K562 (cell line): ENCODE measurements at regions not wholly inside any gene's neighbourhood (a gene's known extent, or its start where the extent isn't known, plus 50 kb on each side); places are given as distances from the start of the nearest gene placed in this dataset.

Source experiments
- ATAC-seq: fragments of 200-7000 bp; cut with Tn5 transposase; 3 replicates; pipeline ENCODE4 v1.9.1; 2020; ENCODE audit warnings: moderate library complexity
- BruUV-seq: library from RNA; stranded (reverse); fragments of 400-500 nt; replicated peaks from 2 replicates; lab custom pipeline; 2021; lab: Mats Ljungman, UMichigan
- CTCF ChIA-PET: fragments of 300-600 bp; formaldehyde crosslinking; extraction: SDS; loops from one replicate; lab custom pipeline; 2021; ENCODE audit warnings: low intra/inter-chr PET ratio; lab: Yijun Ruan, JAX
- POLR2A ChIA-PET: fragments of 300-600, 350-650 bp; sonication (Branson Sonifier 250); formaldehyde crosslinking; extraction: SDS; loops from one replicate; lab custom pipeline; 2021; ENCODE audit warnings: antibody characterized with exemption, inconsistent platforms; lab: Yijun Ruan, JAX
- DNase-seq, 4 experiments: peaks; one replicate each; pipeline versions ENCODE4 v3.0.0 to v3.0.0-alpha.2; 2011 to 2018; ENCODE audit warnings: low spot score in 3 of 4, mixed read lengths in 3 of 4; ENCODE audit errors: extremely low read depth in 1 of 4
- FAIRE-seq: peaks from 2 replicates; lab custom pipeline; 2011; peaks lifted over from hg19 to GRCh38; lab: Jason Lieb, UNC
- H2AFZ ChIP-seq: 2 replicates; pipeline ENCODE4 v1.6.0; 2011; ENCODE audit warnings: low read depth, low read length, control low read depth, inconsistent platforms
- H3K27ac ChIP-seq: fragments of 200-600 bp; 3 replicates; pipeline ENCODE4 v1.8.0; 2011; ENCODE audit warnings: low read depth, mild to moderate bottlenecking, control low read depth, inconsistent platforms, low read length, moderate library complexity, mixed read lengths; ENCODE audit errors: extremely low read depth
- H3K27me3 ChIP-seq, 2 experiments: fragments of 300-600 bp in 1 of 2; 2 replicates in 1 of 2; 3 replicates in 1 of 2; pipeline versions ENCODE4 v1.6.0 to v1.8.0; 2011; ENCODE audit warnings: inconsistent platforms in 2 of 2, low read length in 2 of 2, mild to moderate bottlenecking in 1 of 2, mixed read lengths in 1 of 2, moderate library complexity in 1 of 2; ENCODE audit not compliant: control insufficient read depth in 2 of 2, insufficient read depth in 2 of 2
- H3K36me3 ChIP-seq: fragments of 300-600 bp; 3 replicates; pipeline ENCODE4 v1.8.0; 2011; ENCODE audit warnings: mild to moderate bottlenecking, low read length, inconsistent platforms; ENCODE audit not compliant: control insufficient read depth, insufficient read depth
- H3K4me1 ChIP-seq, 2 experiments: fragments of 200-600 bp in 1 of 2; replicated peaks in 1 of 2; 2 replicates in 1 of 2; 3 replicates in 1 of 2; pipeline versions ENCODE4 v1.5.1 to v1.8.0; 2011; ENCODE audit warnings: inconsistent platforms in 2 of 2, low read length in 2 of 2, mild to moderate bottlenecking in 1 of 2, mixed read lengths in 1 of 2, moderate library complexity in 1 of 2; ENCODE audit not compliant: control insufficient read depth in 2 of 2, insufficient read depth in 2 of 2
- H3K4me2 ChIP-seq: 2 replicates; pipeline ENCODE4 v1.6.1; 2011; ENCODE audit warnings: low read length, control low read depth, inconsistent platforms, mixed read lengths; ENCODE audit not compliant: insufficient read depth
- H3K4me3 ChIP-seq: fragments of 200-600 bp; sonication (generic), shearing (Covaris generic); 2 replicates; pipeline ENCODE4 v1.5.1; 2016; ENCODE audit warnings: control low read depth, inconsistent platforms
- H3K79me2 ChIP-seq: fragments of 200-600 bp; 3 replicates; pipeline ENCODE4 v1.8.0; 2011; ENCODE audit warnings: low read length, inconsistent platforms; ENCODE audit not compliant: control insufficient read depth, insufficient read depth
- H3K9ac ChIP-seq, 2 experiments: 2 replicates each; pipeline versions ENCODE4 v1.6.0 to v1.6.1; 2011; ENCODE audit warnings: low read depth in 2 of 2, low read length in 2 of 2, control low read depth in 1 of 2, inconsistent platforms in 1 of 2, mild to moderate bottlenecking in 1 of 2, mixed read lengths in 1 of 2; ENCODE audit not compliant: insufficient read depth in 1 of 2
- H3K9me1 ChIP-seq: one replicate; pipeline ENCODE4 v1.6.0; 2011; ENCODE audit warnings: inconsistent platforms, mild to moderate bottlenecking, low read length, moderate library complexity; ENCODE audit not compliant: control insufficient read depth, insufficient read depth
- H3K9me3 ChIP-seq: replicated peaks from 2 replicates; pipeline ENCODE4 v1.5.1; 2011; ENCODE audit warnings: low read depth, low read length, inconsistent platforms; ENCODE audit not compliant: control insufficient read depth, insufficient read depth
- H4K20me1 ChIP-seq: replicated peaks from 2 replicates; pipeline ENCODE4 v1.6.1; 2011; ENCODE audit warnings: low read length, inconsistent platforms, mixed read lengths; ENCODE audit not compliant: control insufficient read depth, insufficient read depth
- LCOR ChIP-seq: sonication (generic); formaldehyde crosslinking; IDR thresholded peaks from 2 replicates; pipeline ENCODE4 v1.8.0; 2022; ENCODE audit warnings: mild to moderate bottlenecking, missing genetic modification reagents
- NR2C1 ChIP-seq, 2 experiments: fragments of 450-650 bp; IDR thresholded peaks; 2 replicates each; pipeline ENCODE4 v1.6.1; 2017; ENCODE audit warnings: mild to moderate bottlenecking in 2 of 2, antibody characterized with exemption in 1 of 2, inconsistent platforms in 1 of 2, missing compliant biosample characterization in 1 of 2, missing genetic modification characterization in 1 of 2
- NRF1 ChIP-seq, 2 experiments: fragments of 450-650 bp; IDR thresholded peaks in 1 of 2; conservative IDR thresholded peaks in 1 of 2; 2 replicates each; pipeline ENCODE4 v1.6.1; 2014; ENCODE audit warnings: mild to moderate bottlenecking in 2 of 2
- PTBP1 ChIP-seq: fragments of 200-400 bp; formaldehyde crosslinking; IDR thresholded peaks from 2 replicates; pipeline ENCODE4 v1.6.1; 2017; ENCODE audit warnings: low read depth, low read length
- RFX5 ChIP-seq: IDR thresholded peaks from 2 replicates; pipeline ENCODE4 v1.6.1; 2011; ENCODE audit warnings: low read depth, mild to moderate bottlenecking, improper control_type of control experiment, low read length
- TARDBP ChIP-seq: fragments of 450-650 bp; IDR thresholded peaks from 2 replicates; pipeline ENCODE4 v1.6.1; 2016
- ZNF124 ChIP-seq: sonication (generic); formaldehyde crosslinking; IDR thresholded peaks from 2 replicates; pipeline ENCODE4 v1.8.1; 2022; ENCODE audit warnings: missing genetic modification reagents
- ZNF766 ChIP-seq: fragments of 200-800 bp; sonication (Bioruptor generic); conservative IDR thresholded peaks from 2 replicates; pipeline ENCODE4 v1.6.1; 2016; ENCODE audit warnings: missing genetic modification characterization, missing compliant biosample characterization
- ZNF830 ChIP-seq: fragments of 250-450 bp; sonication (Bioruptor Pico); IDR thresholded peaks from 2 replicates; pipeline ENCODE4 v1.5.0; 2021; ENCODE audit warnings: mild to moderate bottlenecking
- WGBS: fragments of 100-300 bp; shearing (Covaris generic); methylation state at CpG from one replicate; pipeline ENCODE4 v1.1.6; 2016; ENCODE audit warnings: low coverage, mixed read lengths; ENCODE audit not compliant: insufficient coverage; ENCODE audit errors: missing lambda C conversion rate; 5-methylcytosine and 5-hydroxymethylcytosine counted together
- in situ Hi-C: fragments of 300-500 bp; cut with MboI; formaldehyde crosslinking; loops from 4 replicates; pipeline ENCODE4 v1.15.0; 2018; ENCODE audit warnings: inconsistent platforms, mixed read lengths
- intact Hi-C: fragments of 100-400 bp; cut with micrococcal nuclease; formaldehyde crosslinking; loops from 2 replicates; pipeline ENCODE4 v1.14.2; 2022
- TF ChIP-seq, protein P1 (sequence below): fragments of 450-650 bp; IDR thresholded peaks from 2 replicates; pipeline ENCODE4 v1.6.1; 2016; ENCODE audit warnings: borderline replicate concordance

- no peaks in the 10 kb centered on the region for H3K9me1 ChIP-seq
- H3K9me3 ChIP-seq = no peaks in the 10 kb centered on the region
- H3K27ac ChIP-seq = no peak overlapping the region
- no peak for ATAC-seq
- no peaks in the 10 kb centered on the region for H3K36me3 ChIP-seq
- CTCF ChIA-PET = no interaction called here
- no peaks in the 10 kb centered on the region for H4K20me1 ChIP-seq
- no peak for FAIRE-seq
- no peak overlapping the region for H3K4me3 ChIP-seq
- no peak overlapping the region for H3K9ac ChIP-seq
- TF ChIP-seq ZNF124 (CRISPR knock-in tag) = no peak
- TF ChIP-seq, protein P1, sequence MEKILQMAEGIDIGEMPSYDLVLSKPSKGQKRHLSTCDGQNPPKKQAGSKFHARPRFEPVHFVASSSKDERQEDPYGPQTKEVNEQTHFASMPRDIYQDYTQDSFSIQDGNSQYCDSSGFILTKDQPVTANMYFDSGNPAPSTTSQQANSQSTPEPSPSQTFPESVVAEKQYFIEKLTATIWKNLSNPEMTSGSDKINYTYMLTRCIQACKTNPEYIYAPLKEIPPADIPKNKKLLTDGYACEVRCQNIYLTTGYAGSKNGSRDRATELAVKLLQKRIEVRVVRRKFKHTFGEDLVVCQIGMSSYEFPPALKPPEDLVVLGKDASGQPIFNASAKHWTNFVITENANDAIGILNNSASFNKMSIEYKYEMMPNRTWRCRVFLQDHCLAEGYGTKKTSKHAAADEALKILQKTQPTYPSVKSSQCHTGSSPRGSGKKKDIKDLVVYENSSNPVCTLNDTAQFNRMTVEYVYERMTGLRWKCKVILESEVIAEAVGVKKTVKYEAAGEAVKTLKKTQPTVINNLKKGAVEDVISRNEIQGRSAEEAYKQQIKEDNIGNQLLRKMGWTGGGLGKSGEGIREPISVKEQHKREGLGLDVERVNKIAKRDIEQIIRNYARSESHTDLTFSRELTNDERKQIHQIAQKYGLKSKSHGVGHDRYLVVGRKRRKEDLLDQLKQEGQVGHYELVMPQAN = no peak
- TF ChIP-seq, all 486 proteins: peak for 0
- Histone ChIP-seq H3K4me1 (no peaks in the 10 kb centered on the region), H3K79me2 (no peaks in the 10 kb centered on the region), H3K4me2 (no peak overlapping the region), H3K27me3 (no peaks in the 10 kb centered on the region), H2AFZ (no peak overlapping the region)
- WGBS = 0% methylated on average over 3 of the region's 3 CpGs
- intact Hi-C loops (no loop called here), in situ Hi-C loops (no loop called here)
- no TSS peak for BruUV-seq
- POLR2A ChIA-PET = interaction anchor here (1.0 kb wide), 1 partner anchor 10 kb away, joined by 3 read pairs; no protein-coding TSS in a partner anchor
- no peak for DNase-seq
Observed at GRCh38 chr18:37628470-37629220, 63.0 kb upstream of the CELF4 start.

DNA sequence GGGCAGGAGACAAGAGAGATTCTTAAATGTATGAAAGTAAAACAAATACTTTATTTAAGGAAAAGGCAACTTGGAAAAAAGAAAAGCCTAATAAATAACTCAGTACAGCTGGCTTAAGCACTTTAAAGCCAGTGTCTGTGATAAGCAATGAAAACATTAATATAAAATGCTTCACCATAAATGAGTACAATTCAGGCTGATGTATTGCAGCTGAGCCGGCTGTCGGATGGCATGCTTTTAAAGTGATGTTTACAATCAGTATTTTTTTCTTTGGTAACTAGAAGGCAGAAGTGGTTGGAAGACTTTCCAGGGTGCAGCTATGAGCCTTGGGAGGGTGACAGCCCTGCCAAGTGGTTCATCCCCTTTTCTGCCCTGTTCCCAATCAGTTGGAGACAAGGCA lies 58.7 kb upstream of the CELF4 start:
- ATAC-seq (no peak), FAIRE-seq (no peak), DNase-seq (no peak)
- Histone ChIP-seq H3K4me1 (no peaks in the 10 kb centered on the region), H3K4me2 (no peak overlapping the region), H3K9me1 (no peaks in the 10 kb centered on the region), H3K36me3 (no peaks in the 10 kb centered on the region), H3K27ac (no peak overlapping the region), H3K27me3 (no peaks in the 10 kb centered on the region), H3K4me3 (no peak overlapping the region), H4K20me1 (no peaks in the 10 kb centered on the region), H3K9me3 (no peaks in the 10 kb centered on the region), H3K79me2 (no peaks in the 10 kb centered on the region), H3K9ac (no peak overlapping the region), H2AFZ (no peak overlapping the region)
- WGBS = 0% methylated on average over 2 of the region's 2 CpGs
- BruUV-seq = no TSS peak
- TF ChIP-seq NRF1 (conservative IDR thresholded peaks at IDR 0.05 in 1 of 2, IDR thresholded peaks at IDR 0.05 in 1 of 2) = no peak
- no peak for TF ChIP-seq ZNF766 (CRISPR knock-in tag)
- TF ChIP-seq ZNF830 (CRISPR knock-in tag) = no peak
- no peak for TF ChIP-seq PTBP1
- TF ChIP-seq TARDBP = no peak
- TF ChIP-seq NR2C1 (IDR thresholded peaks at IDR 0.05) = no peak
- TF ChIP-seq NR2C1 (tag; IDR thresholded peaks at IDR 0.05) = no peak
- no peak for TF ChIP-seq LCOR (CRISPR knock-in tag)
- no peak for TF ChIP-seq RFX5
- ChIA-PET CTCF (no interaction called here), POLR2A (no interaction called here)
- intact Hi-C loops (no loop called here), in situ Hi-C loops (no loop called here)
